Right atrium auricular region (tissue), 2 donors: ENCODE measurements at regions not wholly inside any gene's neighbourhood (a gene's known extent, or its start where the extent isn't known, plus 50 kb on each side); places are given as distances from the start of the nearest gene placed in this dataset.

ENCODE experiments used
- DNase-seq: peaks from one replicate; pipeline ENCODE4 v3.0.0-alpha.2; 2019; ENCODE audit warnings: low spot score
- H3K27ac ChIP-seq, 2 donors: fragments of 200-600 bp; sonication (generic); 1 replicate in 1 of 2; 2 replicates in 1 of 2; pipeline ENCODE4 v1.5.1; 2016 to 2019
- H3K27me3 ChIP-seq, 2 donors: fragments of 200-600 bp; sonication (generic); one replicate each; pipeline versions ENCODE4 v1.5.1 to v1.6.0; 2017 to 2019
- H3K36me3 ChIP-seq: fragments of 200-600 bp; sonication (generic); one replicate; pipeline ENCODE4 v1.5.1; 2016
- H3K4me1 ChIP-seq, 2 donors: fragments of 200-600 bp; sonication (generic); one replicate each; pipeline versions ENCODE4 v1.5.1 to v1.6.0; 2017 to 2019
- H3K4me3 ChIP-seq, 2 donors: fragments of 200-600 bp; sonication (generic); 1 replicate in 1 of 2; 2 replicates in 1 of 2; pipeline ENCODE4 v1.5.1; 2017 to 2019; ENCODE audit warnings: mild to moderate bottlenecking in 1 of 2, moderate library complexity in 1 of 2
- H3K9me3 ChIP-seq, 2 donors: fragments of 200-600 bp; sonication (generic); one replicate each; pipeline ENCODE4 v1.5.1; 2019
- CTCF ChIP-seq, 2 donors: fragments of 200-600 bp; sonication (generic); IDR thresholded peaks; one replicate each; pipeline ENCODE4 v1.5.1; 2019; ENCODE audit warnings: antibody characterized with exemption in 2 of 2

- Histone ChIP-seq H3K36me3 (no peaks in the 10 kb centered on the region), H3K27me3 (no peaks in the 10 kb centered on the region), H3K4me1 (no peaks in the 10 kb centered on the region), H3K27ac (no peak overlapping the region), H3K4me3 (no peak overlapping the region), H3K9me3 (peaks cover 0 to 4% of the 10 kb centered on the region in 2 donors)
- no peak for DNase-seq
- no peak for TF ChIP-seq CTCF (IDR thresholded peaks at IDR 0.05)
Observed at GRCh38 chr11:134667175-134667500, 255.1 kb upstream of the B3GAT1 start.

GRCh38 chr11:134666273-134667174 lies 254.5 kb upstream of the B3GAT1 start:
- no peak overlapping the region for H3K27ac ChIP-seq
- peak; percentile 46 for DNase-seq
- no peaks in the 10 kb centered on the region for H3K4me1 ChIP-seq
- no peak overlapping the region for H3K4me3 ChIP-seq
- TF ChIP-seq CTCF (IDR thresholded peaks at IDR 0.05), result no peak
- H3K36me3 ChIP-seq, result no peaks in the 10 kb centered on the region
- peaks cover 0 to 4% of the 10 kb centered on the region in 2 donors for H3K9me3 ChIP-seq
- H3K27me3 ChIP-seq, result no peaks in the 10 kb centered on the region

GRCh38 chr11:134665571-134666270 lies 253.7 kb upstream of the B3GAT1 start:
- Histone ChIP-seq H3K27me3 (no peaks in the 10 kb centered on the region), H3K27ac (no peak overlapping the region), H3K36me3 (no peaks in the 10 kb centered on the region), H3K4me1 (no peaks in the 10 kb centered on the region), H3K4me3 (no peak overlapping the region), H3K9me3 (peaks cover 0 to 4% of the 10 kb centered on the region in 2 donors)
- no peak for DNase-seq
- no peak for TF ChIP-seq CTCF (IDR thresholded peaks at IDR 0.05)

- DNase-seq, result peak; percentile 36
- no peaks in the 10 kb centered on the region for H3K4me1 ChIP-seq
- peaks cover 0 to 4% of the 10 kb centered on the region in 2 donors for H3K9me3 ChIP-seq
- H3K4me3 ChIP-seq, result no peak overlapping the region
- no peak overlapping the region for H3K27ac ChIP-seq
- no peaks in the 10 kb centered on the region for H3K36me3 ChIP-seq
- no peaks in the 10 kb centered on the region for H3K27me3 ChIP-seq
- no peak for TF ChIP-seq CTCF (IDR thresholded peaks at IDR 0.05)
Observed at GRCh38 chr11:134665188-134665535, 253.1 kb upstream of the B3GAT1 start.

- Histone ChIP-seq H3K27ac (no peak overlapping the region), H3K4me1 (no peaks in the 10 kb centered on the region), H3K36me3 (no peaks in the 10 kb centered on the region), H3K9me3 (peaks cover 0 to 4% of the 10 kb centered on the region in 2 donors), H3K27me3 (no peaks in the 10 kb centered on the region), H3K4me3 (no peak overlapping the region)
- no peak for TF ChIP-seq CTCF (IDR thresholded peaks at IDR 0.05)
- peak; percentile 23 for DNase-seq
Observed at GRCh38 chr11:134664447-134665187, 252.6 kb upstream of the B3GAT1 start.
